NB4 (cell line): ENCODE measurements at regions not wholly inside any gene's neighbourhood (a gene's known extent, or its start where the extent isn't known, plus 50 kb on each side); places are given as distances from the start of the nearest gene placed in this dataset.

ENCODE experiments used
- MYC ChIP-seq: IDR thresholded peaks from 2 replicates; pipeline ENCODE4 v1.6.1; 2011; ENCODE audit warnings: low read depth, low read length
- TF ChIP-seq, protein P1 (sequence below): IDR thresholded peaks from one replicate; pipeline ENCODE4 v1.5.1; 2012; ENCODE audit warnings: low read depth, low read length

DNA sequence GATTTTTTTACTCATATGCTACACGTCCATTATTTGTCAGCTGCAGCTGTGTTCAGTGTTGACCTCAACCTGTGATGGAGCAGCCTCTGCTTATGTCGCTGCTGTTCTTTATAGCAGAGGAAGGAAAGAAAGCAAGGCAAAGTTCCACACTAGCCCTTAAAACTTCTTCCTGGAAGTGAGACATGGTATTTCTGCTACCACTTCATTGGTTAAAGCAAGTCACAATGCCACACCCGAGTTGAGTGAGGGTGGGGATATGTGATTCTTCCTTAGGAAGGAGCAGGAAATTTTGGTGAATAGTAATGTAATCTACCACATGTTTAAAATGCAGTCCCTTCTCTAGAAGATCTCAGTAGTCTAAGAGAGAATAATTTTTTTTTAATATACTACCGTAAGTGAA lies 224.8 kb upstream of the DMRT1 start:
- TF ChIP-seq, protein P1, sequence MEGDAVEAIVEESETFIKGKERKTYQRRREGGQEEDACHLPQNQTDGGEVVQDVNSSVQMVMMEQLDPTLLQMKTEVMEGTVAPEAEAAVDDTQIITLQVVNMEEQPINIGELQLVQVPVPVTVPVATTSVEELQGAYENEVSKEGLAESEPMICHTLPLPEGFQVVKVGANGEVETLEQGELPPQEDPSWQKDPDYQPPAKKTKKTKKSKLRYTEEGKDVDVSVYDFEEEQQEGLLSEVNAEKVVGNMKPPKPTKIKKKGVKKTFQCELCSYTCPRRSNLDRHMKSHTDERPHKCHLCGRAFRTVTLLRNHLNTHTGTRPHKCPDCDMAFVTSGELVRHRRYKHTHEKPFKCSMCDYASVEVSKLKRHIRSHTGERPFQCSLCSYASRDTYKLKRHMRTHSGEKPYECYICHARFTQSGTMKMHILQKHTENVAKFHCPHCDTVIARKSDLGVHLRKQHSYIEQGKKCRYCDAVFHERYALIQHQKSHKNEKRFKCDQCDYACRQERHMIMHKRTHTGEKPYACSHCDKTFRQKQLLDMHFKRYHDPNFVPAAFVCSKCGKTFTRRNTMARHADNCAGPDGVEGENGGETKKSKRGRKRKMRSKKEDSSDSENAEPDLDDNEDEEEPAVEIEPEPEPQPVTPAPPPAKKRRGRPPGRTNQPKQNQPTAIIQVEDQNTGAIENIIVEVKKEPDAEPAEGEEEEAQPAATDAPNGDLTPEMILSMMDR, result no peak
- TF ChIP-seq MYC, result no peak
